Activated CD8-positive, alpha-beta T cell treated with anti-CD3 and anti-CD28 coated beads for 36 hours (primary cell): ENCODE measurements at regions not wholly inside any gene's neighbourhood (a gene's known extent, or its start where the extent isn't known, plus 50 kb on each side); places are given as distances from the start of the nearest gene placed in this dataset.

ENCODE experiments used
- ATAC-seq: fragments of 200-7000 bp; cut with Tn5 transposase; one replicate; pipeline ENCODE4 v1.10.0; 2021; ENCODE audit warnings: mild to moderate bottlenecking, moderate library complexity
- CTCF ChIA-PET: fragments of 350-600 bp; sonication (Branson Sonifier 250); formaldehyde crosslinking; loops from one replicate; lab custom pipeline; 2021; ENCODE audit warnings: antibody characterized with exemption; lab: Charles Lee
- POLR2A ChIA-PET: fragments of 350-600 bp; sonication (Branson Sonifier 250); formaldehyde crosslinking; loops from one replicate; lab custom pipeline; 2021; ENCODE audit warnings: antibody characterized with exemption; lab: Charles Lee
- DNase-seq: peaks from one replicate; pipeline ENCODE4 v3.0.0-alpha.2; 2020
- H3K27ac Mint-ChIP-seq: one replicate; pipeline ENCODE4 v1.8.0; 2021; ENCODE audit warnings: mild to moderate bottlenecking, mixed read lengths
- H3K27me3 Mint-ChIP-seq: one replicate; pipeline ENCODE4 v1.8.0; 2021; ENCODE audit warnings: mixed read lengths
- H3K36me3 Mint-ChIP-seq: one replicate; pipeline ENCODE4 v1.8.0; 2021; ENCODE audit warnings: low read depth, mixed read lengths
- H3K4me1 Mint-ChIP-seq: one replicate; pipeline ENCODE4 v1.8.0; 2021; ENCODE audit warnings: low read depth, mixed read lengths
- H3K4me3 Mint-ChIP-seq: one replicate; pipeline ENCODE4 v1.8.0; 2021; ENCODE audit warnings: mild to moderate bottlenecking, moderate library complexity, mixed read lengths
- H3K9me3 Mint-ChIP-seq: one replicate; pipeline ENCODE4 v1.8.0; 2021; ENCODE audit warnings: mixed read lengths
- CTCF ChIP-seq: fragments of 200-600 bp; IDR thresholded peaks from one replicate; pipeline ENCODE4 v1.8.0; 2022; ENCODE audit warnings: antibody characterized with exemption, mild to moderate bottlenecking
- intact Hi-C: fragments of 100-400 bp; cut with micrococcal nuclease; formaldehyde crosslinking; loops from one replicate; pipeline ENCODE4 v1.10.0; 2022

- TF ChIP-seq CTCF, result no peak
- ChIA-PET POLR2A (no interaction called here), CTCF (no interaction called here)
- Mint-ChIP-seq H3K27me3 (no peaks in the 10 kb centered on the region), H3K4me1 (peaks cover 4% of the 10 kb centered on the region), H3K27ac (no peak overlapping the region), H3K9me3 (no peaks in the 10 kb centered on the region), H3K36me3 (no peaks in the 10 kb centered on the region), H3K4me3 (no peak overlapping the region)
- no peak for ATAC-seq
- no peak for DNase-seq
- intact Hi-C loops, result no loop called here
These were observed 435.2 kb downstream of the IDS start for GRCh38 chrX:149069899-149070298.

GRCh38 chrX:149060921-149061320, 444.2 kb downstream of the IDS start:
- DNase-seq, result no peak
- no peak for ATAC-seq
- Mint-ChIP-seq H3K4me1 (no peaks in the 10 kb centered on the region), H3K4me3 (no peak overlapping the region), H3K36me3 (no peaks in the 10 kb centered on the region), H3K27me3 (no peaks in the 10 kb centered on the region), H3K9me3 (no peaks in the 10 kb centered on the region), H3K27ac (no peak overlapping the region)
- no peak for TF ChIP-seq CTCF
- POLR2A ChIA-PET, result no interaction called here
- intact Hi-C loops, result no loop called here
- CTCF ChIA-PET, result no interaction called here
